ENCODE measurements at regions not wholly inside any gene's neighbourhood (a gene's known extent, or its start where the extent isn't known, plus 50 kb on each side); places are given as distances from the start of the nearest gene placed in this dataset.

- no peaks in the 10 kb centered on the region for H3K9me3 ChIP-seq (ENCODE audit: severe bottlenecking)
- no peak for DNase-seq
- H3K27me3 ChIP-seq (ENCODE audit: insufficient read depth, low read depth, severe bottlenecking), result no peaks in the 10 kb centered on the region
- H3K27ac ChIP-seq, result no peak overlapping the region
- H3K36me3 ChIP-seq, result no peaks in the 10 kb centered on the region
- TF ChIP-seq CTCF (IDR thresholded peaks at IDR 0.05; ENCODE audit: low read depth, low read length), result no peak
- no peak overlapping the region for H3K4me3 ChIP-seq (ENCODE audit: low read depth, low read length)
Observed at GRCh38 chr5:143957455-143957854, 145.5 kb downstream of the HMHB1 start.

- H3K27ac ChIP-seq, result no peak overlapping the region
- no peaks in the 10 kb centered on the region for H3K9me3 ChIP-seq (ENCODE audit: severe bottlenecking)
- DNase-seq, result no peak
- TF ChIP-seq CTCF (IDR thresholded peaks at IDR 0.05; ENCODE audit: low read depth, low read length), result no peak
- H3K4me3 ChIP-seq (ENCODE audit: low read depth, low read length), result no peak overlapping the region
- H3K36me3 ChIP-seq, result no peaks in the 10 kb centered on the region
- H3K27me3 ChIP-seq (ENCODE audit: insufficient read depth, low read depth, severe bottlenecking), result no peaks in the 10 kb centered on the region
Observed at GRCh38 chr5:143962201-143962600, 150.2 kb downstream of the HMHB1 start.

- H3K36me3 ChIP-seq, result no peaks in the 10 kb centered on the region
- no peaks in the 10 kb centered on the region for H3K9me3 ChIP-seq (ENCODE audit: severe bottlenecking)
- no peak overlapping the region for H3K4me3 ChIP-seq (ENCODE audit: low read depth, low read length)
- DNase-seq, result no peak
- H3K27me3 ChIP-seq (ENCODE audit: insufficient read depth, low read depth, severe bottlenecking), result no peaks in the 10 kb centered on the region
- no peak for TF ChIP-seq CTCF (IDR thresholded peaks at IDR 0.05; ENCODE audit: low read depth, low read length)
- H3K27ac ChIP-seq, result no peak overlapping the region
Observed at GRCh38 chr5:143964919-143965318, 153.0 kb downstream of the HMHB1 start.

GRCh38 chr5:143966280-143966679 is 154.3 kb downstream of the HMHB1 start:
- TF ChIP-seq CTCF (IDR thresholded peaks at IDR 0.05; ENCODE audit: low read depth, low read length), result no peak
- Histone ChIP-seq H3K27ac (no peak overlapping the region), H3K9me3 (ENCODE audit: severe bottlenecking) (no peaks in the 10 kb centered on the region), H3K4me3 (ENCODE audit: low read depth, low read length) (no peak overlapping the region), H3K27me3 (ENCODE audit: insufficient read depth, low read depth, severe bottlenecking) (no peaks in the 10 kb centered on the region), H3K36me3 (no peaks in the 10 kb centered on the region)
- DNase-seq, result no peak

GRCh38 chr5:143968071-143968878 is 156.3 kb downstream of the HMHB1 start:
- Histone ChIP-seq H3K9me3 (ENCODE audit: severe bottlenecking) (no peaks in the 10 kb centered on the region), H3K4me3 (ENCODE audit: low read depth, low read length) (no peak overlapping the region), H3K27ac (no peak overlapping the region), H3K27me3 (ENCODE audit: insufficient read depth, low read depth, severe bottlenecking) (no peaks in the 10 kb centered on the region), H3K36me3 (no peaks in the 10 kb centered on the region)
- TF ChIP-seq CTCF (IDR thresholded peaks at IDR 0.05; ENCODE audit: low read depth, low read length), result peak; percentile 22; the same call in 1 of the 2 replicates
- no peak for DNase-seq

- no peak overlapping the region for H3K4me3 ChIP-seq (ENCODE audit: low read depth, low read length)
- no peak overlapping the region for H3K27ac ChIP-seq
- H3K9me3 ChIP-seq (ENCODE audit: severe bottlenecking), result no peaks in the 10 kb centered on the region
- no peaks in the 10 kb centered on the region for H3K27me3 ChIP-seq (ENCODE audit: insufficient read depth, low read depth, severe bottlenecking)
- no peak for TF ChIP-seq CTCF (IDR thresholded peaks at IDR 0.05; ENCODE audit: low read depth, low read length)
- no peak for DNase-seq
- no peaks in the 10 kb centered on the region for H3K36me3 ChIP-seq
Observed at GRCh38 chr5:143970159-143970558, 158.2 kb downstream of the HMHB1 start.

All from WERI-Rb-1 (cell line).